ENCODE measurements at regions not wholly inside any gene's neighbourhood (a gene's known extent, or its start where the extent isn't known, plus 50 kb on each side); places are given as distances from the start of the nearest gene placed in this dataset.

- no peak for TF ChIP-seq CTCF (IDR thresholded peaks at IDR 0.05)
- no peak for TF ChIP-seq POLR2A (IDR thresholded peaks at IDR 0.05)
- no peak for TF ChIP-seq EP300 (IDR thresholded peaks at IDR 0.05)
Measured at GRCh38 chr9:89943309-89943708, 338.5 kb downstream of the GADD45G start.

Data from gastroesophageal sphincter (tissue), 3 donors.